ENCODE measurements at regions not wholly inside any gene's neighbourhood (a gene's known extent, or its start where the extent isn't known, plus 50 kb on each side); places are given as distances from the start of the nearest gene placed in this dataset.

DNA sequence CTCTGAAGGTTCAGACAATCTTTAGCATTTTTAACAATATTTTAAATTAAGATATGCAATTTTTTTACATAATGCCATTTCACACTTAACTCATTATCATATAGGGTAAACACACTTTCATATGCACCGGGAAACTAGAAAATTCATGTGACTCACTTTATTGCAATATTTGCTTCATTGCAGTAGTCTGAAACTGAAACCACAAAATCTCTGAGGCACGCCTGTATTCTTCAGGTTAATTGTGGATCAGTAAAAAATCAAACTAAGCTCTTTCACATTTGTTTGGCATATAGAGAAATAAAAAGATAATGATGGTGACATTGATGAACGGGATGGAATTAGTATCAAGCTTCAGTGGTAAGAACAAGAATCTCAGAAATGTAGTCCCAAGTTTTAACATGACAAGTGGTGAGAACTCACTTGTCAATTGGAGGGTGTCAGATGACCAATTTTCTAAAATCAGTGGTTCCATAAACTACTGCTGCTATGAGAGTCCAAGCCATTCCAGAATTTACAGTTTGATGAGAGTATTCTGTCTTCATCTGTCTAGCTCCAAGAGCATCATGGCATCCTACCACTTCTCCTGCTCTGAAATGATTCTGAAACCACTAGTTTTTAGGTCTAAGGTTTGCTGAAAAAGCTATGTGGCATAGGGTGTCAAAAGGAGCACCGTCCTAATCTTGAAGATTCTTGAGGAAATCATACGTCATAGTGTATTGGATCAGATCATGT is 281.0 kb downstream of the PTPRC start:
- TF ChIP-seq, protein P1, sequence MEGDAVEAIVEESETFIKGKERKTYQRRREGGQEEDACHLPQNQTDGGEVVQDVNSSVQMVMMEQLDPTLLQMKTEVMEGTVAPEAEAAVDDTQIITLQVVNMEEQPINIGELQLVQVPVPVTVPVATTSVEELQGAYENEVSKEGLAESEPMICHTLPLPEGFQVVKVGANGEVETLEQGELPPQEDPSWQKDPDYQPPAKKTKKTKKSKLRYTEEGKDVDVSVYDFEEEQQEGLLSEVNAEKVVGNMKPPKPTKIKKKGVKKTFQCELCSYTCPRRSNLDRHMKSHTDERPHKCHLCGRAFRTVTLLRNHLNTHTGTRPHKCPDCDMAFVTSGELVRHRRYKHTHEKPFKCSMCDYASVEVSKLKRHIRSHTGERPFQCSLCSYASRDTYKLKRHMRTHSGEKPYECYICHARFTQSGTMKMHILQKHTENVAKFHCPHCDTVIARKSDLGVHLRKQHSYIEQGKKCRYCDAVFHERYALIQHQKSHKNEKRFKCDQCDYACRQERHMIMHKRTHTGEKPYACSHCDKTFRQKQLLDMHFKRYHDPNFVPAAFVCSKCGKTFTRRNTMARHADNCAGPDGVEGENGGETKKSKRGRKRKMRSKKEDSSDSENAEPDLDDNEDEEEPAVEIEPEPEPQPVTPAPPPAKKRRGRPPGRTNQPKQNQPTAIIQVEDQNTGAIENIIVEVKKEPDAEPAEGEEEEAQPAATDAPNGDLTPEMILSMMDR (IDR thresholded peaks at IDR 0.05), result no peak
- TF ChIP-seq POLR2A (IDR thresholded peaks at IDR 0.05), result no peak
- TF ChIP-seq POLR2AphosphoS5 (IDR thresholded peaks at IDR 0.05; ENCODE audit: insufficient read depth in 1 of 2, low read depth in 1 of 2), result no peak

Data from vagina (tissue), 2 donors.